GM21737 (cell line): ENCODE measurements at regions not wholly inside any gene's neighbourhood (a gene's known extent, or its start where the extent isn't known, plus 50 kb on each side); places are given as distances from the start of the nearest gene placed in this dataset.
"Not testable (repeated sequence)": the region's sequence is repeated elsewhere in the genome, so short reads cannot be mapped to it uniquely, and the experiment has no call there.

Experiments used
- ATAC-seq: cut with Tn5 transposase; IDR thresholded peaks from one replicate; pipeline ENCODE4 v1.9.1; 2021; ENCODE audit warnings: mild to moderate bottlenecking, moderate library complexity; ENCODE audit not compliant: unreplicated experiment

DNA sequence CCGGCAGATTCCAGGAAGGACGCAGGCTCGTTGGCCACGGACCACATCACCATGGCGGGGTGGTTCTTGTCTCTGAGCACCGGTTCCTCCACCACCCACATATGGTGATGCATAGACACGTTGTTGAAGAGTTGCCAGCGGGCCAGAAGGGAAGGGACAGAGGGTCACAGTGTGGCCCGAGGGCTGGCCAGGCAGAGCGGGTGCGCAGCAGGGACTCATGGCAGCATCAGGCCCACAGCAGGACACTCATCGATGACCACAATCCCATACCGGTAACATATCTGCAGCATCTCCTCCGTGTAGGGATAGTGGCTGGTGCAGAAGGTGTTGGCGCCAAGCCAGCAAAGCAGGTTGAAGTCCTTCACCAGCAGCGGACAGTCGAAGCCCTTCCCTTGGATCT lies 469.2 kb upstream of the FAM174A start:
- not testable (repeated sequence) for ATAC-seq

DNA sequence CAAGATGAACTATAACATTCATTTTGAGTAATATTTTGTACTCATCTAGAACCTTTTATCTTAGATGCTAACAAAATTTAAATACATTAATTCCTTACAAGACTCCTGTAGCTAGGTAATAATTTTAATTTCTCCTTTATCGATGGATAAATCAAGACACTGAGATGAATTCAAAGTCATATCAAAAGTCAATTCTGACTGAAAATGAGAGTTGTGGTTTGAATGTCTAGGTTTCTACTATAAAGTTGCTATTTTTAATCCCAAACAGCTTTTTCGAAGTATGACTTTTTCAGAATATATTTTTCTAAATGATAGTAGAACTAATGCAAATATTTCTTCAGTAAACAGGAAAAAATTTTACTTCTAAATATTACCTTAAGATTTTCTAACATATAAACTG lies 491.7 kb upstream of the FAM174A start:
- ATAC-seq: no peak

DNA sequence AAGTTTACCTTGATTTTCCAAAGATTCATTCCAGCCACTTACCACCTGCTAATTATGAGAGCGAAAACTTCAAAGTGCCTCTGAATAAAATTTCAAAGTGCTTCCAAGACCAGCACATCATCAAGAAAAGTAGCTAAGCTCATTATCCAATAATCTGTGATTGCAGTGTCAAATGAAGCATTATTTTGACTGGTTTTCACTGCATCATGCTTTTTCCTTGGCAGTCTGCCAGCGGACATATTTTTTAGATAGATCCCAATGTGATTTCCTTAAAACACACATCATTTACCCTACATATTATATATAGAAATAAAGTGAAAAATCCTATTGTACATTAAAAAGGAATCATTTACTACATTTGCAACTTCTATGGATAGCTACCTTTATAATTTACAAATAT lies 508.6 kb upstream of the FAM174A start:
- no peak for ATAC-seq

DNA sequence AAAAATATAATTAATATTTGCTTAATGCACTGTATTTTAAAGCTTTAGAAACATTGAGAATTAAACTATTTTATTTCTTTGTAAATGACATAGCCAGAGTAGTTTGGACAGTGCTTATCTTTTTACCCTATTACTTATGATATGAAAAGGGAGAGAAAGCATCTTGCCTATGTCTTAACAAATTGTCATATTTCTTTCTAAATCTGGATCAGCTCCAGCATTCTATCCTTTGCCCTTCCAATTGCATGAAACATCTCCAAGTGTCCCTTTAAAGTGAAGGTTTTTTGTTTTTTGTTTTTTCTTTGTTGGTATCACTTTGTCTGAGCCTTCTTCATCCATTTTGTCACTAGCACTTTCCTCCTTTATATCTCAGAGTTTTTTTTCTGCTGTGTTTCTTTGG lies 511.6 kb upstream of the FAM174A start:
- no peak for ATAC-seq

DNA sequence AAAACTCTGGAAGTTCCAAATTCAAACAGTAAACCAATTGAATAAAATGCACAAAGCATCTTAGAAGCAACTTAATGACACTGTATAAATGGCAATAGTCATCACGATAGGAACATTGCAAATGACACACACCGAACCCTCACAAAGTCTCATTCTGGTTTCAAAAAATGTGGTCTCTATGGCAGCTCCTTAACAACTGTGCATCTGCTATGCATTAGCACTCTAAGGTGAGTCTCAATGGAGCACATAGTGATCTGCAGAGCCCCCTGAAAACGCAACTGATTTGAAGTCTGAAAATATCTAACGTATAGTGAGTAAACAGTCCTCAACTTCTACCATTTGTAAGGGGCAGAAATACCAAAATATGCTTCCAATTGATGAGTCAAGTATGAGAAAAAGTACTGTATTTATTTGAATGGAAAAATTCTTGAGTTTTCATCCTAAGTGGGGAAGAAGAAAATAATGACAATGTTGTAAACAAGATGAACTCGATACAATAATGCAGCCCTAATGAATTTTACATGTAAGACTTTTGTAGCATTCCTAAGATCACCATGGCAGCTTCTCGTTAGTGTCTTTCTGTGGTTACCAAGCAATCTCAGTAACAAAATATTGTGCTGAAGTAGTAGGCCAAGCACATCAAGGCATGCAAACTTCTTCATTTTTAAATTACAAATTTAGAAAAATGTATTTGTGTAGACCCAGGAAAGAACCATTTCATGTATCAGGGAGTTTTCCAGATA lies 517.5 kb upstream of the FAM174A start:
- no peak for ATAC-seq

DNA sequence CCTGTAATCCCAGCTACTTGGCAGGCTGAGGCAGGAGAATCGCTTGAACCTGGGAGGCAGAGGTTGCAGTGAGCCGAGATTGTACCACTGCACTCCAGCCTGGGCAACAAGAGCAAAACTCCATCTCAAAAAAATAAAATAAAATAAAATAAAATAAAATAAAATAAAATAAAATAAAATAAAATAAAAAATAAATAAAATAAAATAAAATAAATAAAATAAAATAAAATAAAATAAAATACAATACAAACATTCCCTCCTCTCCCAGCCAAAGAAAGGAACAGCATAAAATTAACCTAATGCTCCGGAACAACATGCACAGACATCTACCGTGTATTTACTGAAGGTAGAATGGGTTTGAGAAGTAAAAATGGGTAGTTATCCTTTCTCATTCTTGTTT lies 521.9 kb upstream of the FAM174A start:
- ATAC-seq: not testable (repeated sequence)

DNA sequence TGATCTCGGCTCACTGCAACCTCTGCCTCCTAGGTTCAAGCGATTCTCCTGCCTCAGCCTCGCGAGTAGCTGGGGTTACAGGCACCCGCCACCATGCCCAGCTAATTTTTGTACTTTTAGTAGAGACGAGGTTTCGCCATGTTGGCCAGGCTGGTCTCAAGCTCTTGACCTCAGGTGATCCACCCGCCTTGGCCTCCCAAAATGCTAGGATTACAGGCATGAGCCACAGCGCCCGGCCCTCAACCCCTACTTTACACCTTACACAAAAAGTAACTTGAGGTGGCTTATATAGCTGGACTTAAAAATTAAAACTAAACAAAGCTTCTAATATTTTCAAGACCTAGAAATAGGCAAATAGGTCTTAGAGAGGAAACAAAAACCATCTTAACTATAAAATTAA lies 524.0 kb upstream of the FAM174A start:
- ATAC-seq: not testable (repeated sequence)

DNA sequence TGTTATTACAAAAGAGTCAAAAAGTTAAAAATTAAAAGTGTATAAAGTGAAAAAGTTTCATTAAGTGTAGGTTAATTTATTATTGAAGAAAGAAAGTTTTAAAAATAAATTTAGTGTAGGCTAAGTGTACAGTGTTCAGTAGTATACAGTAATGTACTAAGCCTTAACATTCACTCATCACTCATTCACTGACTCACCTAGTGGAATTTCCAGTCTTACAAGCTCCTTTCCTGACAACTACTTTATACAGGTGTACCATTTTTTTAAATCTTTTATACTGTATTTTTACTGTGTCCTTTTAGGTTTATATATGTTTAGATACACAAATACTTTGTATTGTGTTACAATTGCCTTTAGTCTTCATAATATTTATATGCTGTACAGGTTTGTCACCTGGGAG lies 530.2 kb upstream of the FAM174A start:
- no peak for ATAC-seq

DNA sequence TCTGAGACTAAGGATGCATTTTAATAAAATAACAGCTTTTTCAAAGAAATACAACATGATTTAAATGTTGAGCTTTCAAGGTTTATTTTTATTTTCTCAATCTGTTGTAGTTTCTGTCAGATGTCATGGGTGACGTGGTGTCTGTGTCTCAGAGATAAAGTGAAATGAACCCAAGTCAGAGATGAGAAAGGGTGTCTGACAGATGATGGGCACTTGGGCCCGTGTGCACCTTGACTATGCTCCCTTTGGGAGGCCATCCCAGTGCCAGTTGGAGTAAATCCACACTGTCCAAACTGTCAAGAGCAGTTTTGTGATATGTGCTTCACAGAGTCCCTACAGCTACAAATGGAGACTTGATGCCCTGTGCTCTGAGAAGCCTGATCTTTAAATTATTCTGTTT lies 536.9 kb upstream of the FAM174A start:
- ATAC-seq: no peak

DNA sequence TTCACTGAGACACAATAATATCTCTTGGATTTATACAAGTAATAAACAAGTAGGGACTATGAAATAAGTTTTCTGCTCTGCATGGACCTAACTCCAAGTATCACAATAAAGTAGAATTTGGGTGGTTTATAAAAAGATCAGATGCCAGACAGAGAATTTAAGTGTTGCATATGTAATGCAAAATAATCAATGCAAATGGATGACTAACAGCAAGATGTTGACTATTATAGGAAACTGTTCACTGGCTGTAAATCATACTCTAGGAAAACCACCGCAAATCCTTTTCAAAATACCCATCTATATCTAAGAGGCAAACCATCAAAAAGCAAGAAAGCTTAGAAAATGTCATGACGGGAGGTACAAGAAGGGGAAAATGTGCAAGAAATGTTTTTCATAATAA lies 539.8 kb upstream of the FAM174A start:
- no peak for ATAC-seq

DNA sequence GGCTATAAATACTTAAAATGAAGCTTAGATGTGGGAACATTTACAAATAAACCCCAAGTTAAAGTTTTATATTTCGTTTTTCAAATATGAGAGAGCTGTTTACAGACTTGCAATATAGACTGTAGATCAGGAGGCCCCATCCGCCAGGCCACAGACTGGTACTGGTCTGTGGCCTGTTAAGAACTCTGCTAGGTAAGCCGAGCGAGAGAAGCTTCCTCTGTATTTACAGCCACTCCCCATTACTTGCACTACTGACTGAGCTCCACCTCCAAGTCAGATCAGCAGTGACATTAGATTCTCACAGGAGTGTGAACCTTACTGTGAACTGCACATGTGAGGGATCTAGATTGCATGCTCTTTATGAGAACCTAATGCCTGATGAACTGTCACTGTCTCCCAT lies 561.4 kb upstream of the FAM174A start:
- no peak for ATAC-seq

DNA sequence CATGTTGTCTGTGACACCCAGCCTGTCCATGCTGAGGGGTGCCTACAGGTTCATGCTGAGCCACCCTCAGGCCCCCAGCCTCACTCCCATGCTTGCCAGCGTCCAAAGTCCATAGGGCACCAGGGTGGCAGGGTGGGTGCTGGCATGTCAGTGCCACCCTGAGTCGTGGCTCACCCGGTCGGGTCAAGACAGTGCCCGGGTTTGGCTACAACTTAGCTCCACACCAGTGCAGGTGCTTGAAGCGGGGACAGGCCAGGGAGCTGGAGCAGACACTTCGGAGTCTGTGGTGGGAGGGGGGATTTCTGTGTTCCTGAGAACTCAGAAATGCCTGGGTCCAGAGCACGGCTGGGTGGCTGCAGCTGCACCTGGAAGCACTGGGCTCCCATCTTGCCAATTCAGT lies 579.2 kb upstream of the FAM174A start:
- no peak for ATAC-seq

DNA sequence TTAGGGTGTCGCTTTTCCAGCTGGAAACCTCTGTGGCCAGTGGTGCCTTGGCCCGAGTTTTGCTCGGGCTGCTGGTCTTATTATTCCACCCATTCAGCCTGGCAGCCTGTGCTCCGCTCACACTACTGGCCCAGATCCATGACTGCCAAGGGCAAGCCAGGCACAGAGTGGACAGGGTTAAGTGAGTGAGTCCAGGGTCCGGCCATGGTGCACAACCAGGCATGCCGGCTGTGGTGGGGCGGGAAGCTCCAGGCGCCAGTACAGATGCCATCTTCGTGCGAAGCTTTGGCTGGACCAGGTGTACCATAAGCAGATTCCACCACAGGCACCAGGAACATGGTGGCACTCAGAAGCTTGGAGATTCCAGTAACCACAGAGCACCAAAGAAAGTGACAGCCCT lies 580.2 kb upstream of the FAM174A start:
- ATAC-seq: no peak

DNA sequence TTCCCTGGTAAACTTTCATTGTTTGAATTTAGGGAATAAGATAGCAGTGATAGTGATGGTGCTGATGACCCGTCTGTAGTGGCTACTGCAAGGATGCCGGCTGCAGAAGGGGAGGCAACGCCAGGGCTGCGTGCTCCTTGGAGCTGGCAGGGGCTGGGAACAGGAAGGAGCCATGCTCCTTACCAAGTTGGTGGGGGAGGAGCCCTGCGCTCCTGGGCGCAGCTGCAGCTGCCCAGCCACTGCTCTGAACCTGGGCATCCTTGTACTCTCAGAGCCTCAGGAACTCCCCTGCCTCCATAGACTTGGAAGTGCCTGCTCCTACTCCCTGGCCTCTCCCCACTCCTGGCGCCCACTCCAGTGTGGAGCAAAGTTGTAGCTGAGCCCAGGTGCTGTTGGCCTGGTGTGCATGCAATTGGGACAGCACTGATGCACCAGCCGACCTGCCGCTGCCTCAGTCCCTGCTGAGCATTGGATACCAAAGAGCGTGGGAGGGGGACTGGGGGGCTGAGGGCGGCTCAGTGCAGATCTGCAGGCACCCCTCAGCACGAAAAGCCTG lies 585.1 kb upstream of the FAM174A start:
- ATAC-seq: no peak

DNA sequence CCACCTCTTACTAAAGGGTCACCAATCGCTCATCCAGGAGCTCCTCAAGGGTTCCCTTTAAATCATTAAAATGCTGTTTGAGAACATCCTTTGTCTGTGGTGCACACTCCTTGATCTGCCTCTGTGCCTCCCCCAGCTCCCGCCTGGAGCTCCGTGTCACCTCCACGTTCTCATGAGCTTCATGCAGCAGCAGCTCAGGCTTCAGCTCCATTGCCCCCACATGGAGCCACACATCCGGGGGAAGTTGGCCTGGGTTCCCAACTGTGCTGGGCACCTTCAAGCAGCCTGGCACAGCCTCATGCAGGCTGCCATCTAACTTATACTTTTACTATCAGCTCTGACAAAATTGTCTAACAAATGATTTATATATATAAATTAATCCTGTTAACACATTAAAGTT lies 585.8 kb upstream of the FAM174A start:
- no peak for ATAC-seq

DNA sequence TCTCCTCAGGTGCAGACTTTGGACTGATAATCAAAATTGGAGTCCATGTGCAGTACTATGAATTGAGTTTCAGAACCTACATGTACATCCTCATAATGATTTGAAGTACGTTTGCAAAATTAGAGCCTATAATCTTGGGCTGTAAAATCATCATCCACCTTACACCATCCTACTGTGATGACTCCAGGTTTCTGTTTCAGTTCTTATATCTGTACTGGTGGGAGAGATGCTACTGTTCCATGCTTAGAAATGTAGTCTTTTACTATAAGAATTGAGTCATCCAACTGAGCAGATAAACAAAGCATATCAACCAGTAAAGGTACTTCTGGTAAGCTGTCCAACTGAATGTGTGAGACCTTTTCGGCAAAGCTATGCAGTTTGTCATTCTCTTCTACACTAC lies 586.3 kb upstream of the FAM174A start:
- no peak for ATAC-seq

DNA sequence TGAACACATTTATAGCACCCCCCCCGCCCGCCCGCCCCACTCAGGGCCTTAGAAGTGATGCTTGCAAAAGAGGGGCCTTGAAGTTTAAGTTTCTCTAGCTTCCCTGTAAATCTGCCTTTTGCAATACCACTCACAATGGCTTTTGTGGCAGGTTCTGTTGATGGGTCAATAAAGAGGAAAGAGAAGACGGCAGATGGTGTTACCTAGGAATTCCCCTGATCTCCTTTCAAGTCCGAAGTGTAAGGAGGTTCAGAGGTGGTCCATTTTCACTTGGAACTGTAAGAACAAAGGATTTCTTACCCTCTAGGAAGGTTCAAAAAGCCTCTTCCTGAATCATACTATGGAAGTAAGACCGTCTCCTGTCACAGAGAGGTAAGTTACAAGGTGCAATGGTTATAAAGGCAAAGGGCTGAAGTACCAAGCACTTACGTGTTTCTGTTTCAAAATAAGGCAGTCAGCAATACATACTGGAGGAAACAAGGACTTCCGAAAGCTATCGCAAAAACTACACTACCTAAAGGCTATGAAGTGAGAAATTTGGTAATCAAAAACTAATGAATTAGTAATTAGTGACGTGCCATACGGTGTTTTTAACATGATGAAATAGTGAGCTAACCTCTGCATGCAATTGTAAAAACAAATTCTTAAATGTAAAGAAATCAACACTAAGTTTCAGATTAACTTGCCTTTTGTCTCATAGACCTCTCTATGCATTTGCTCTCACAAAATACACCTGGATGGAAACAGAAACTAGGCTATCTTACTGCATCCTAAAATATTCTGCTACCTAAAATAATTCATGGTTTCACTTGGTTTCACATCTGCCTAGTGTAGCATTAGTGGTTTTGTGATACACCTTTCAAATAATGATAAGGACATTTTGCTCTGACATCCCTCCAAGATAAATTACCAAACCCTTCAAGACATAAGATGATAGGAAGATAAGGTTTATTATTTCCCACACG lies 589.4 kb upstream of the FAM174A start:
- no peak for ATAC-seq

DNA sequence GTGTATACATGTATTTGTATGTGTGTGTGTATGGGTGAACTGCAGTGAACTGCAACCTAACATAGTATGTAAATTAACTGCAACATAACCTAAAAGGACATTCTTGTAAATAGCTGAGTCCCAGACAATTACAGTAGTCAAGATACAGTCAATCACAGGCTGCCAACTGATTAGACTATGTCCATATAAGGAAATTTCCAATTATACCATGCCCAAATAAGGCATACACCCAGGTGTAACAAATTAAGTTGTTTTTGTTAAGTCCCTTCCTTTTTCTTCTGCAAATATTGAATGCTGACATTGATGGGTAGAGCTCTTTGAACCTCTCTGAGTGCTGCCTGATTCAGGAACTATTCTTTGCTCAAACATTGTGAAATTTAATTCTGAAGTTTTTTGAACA lies 594.6 kb upstream of the FAM174A start:
- no peak for ATAC-seq

DNA sequence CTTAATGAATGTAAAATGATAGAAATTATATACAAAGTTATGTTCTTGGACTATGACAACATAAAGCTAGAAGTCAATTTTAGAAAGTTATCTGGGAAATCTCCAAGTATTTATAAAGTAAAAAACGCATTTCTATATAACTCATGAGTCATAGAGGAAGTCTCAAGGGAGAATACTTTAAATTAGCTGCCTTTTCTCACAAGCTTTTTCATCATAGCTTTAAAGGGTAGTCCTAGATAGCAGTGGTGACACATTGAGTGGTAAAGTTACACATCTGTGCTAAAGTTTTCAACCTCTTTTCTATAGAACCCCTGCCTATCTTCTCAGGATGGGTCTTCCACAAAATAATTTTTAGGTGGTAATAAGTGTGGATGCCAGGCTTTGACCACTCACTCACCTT lies 598.3 kb upstream of the FAM174A start:
- no peak for ATAC-seq

DNA sequence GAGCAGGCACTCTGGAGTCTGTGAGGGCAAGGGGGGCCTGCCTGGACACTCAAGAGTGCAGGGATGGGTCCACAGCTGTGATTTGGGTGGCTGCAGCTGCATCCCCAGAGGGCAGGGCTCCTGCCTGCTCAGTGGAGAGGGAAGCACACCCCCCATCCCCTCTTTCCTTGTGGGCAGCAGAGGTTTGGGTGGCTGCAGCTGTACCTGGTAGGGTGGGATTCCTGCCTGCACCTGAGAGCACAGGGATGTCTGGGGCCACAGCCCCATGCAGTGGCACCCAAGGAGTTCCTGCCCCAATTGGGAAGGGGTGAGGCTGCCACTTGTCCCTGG lies 605.4 kb upstream of the FAM174A start:
- ATAC-seq: no peak

DNA sequence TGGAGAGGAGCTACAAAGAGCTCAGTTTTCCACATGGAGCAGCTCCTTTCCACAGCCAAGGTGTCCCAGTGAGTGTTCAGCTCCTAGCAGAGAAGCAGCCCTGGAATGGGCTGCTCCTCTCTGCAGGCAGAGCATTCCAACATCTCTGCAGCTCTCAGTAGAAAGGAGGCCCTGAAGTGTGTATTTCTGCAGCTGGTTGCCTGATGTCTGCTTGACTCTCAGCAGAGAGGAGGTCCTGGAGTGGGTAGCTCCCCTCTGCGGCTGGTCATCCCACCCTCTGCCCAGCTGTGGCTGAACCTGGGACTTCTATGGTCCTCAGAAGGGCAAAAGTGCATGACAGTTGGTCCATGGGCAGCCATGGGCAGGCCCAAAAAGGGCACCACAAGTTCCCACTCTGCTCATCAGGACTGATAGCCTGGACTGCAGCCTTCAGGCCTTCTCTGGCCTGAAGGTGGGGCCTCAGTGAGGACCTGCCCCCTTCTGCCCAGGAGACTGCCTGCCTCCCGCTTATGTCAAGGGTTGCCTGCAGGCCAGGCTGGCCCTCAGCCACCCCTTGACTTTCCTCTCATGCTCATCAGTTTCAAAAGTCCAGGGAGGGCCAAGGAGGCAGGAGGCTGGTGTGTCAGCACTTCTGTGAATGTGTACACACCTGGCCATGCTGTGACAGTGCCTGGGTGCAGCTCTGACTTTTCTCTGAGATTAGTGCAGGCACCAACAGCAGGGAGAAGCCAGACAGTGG lies 605.9 kb upstream of the FAM174A start:
- no peak for ATAC-seq
